ENCODE measurements at regions not wholly inside any gene's neighbourhood (a gene's known extent, or its start where the extent isn't known, plus 50 kb on each side); places are given as distances from the start of the nearest gene placed in this dataset.

DNA sequence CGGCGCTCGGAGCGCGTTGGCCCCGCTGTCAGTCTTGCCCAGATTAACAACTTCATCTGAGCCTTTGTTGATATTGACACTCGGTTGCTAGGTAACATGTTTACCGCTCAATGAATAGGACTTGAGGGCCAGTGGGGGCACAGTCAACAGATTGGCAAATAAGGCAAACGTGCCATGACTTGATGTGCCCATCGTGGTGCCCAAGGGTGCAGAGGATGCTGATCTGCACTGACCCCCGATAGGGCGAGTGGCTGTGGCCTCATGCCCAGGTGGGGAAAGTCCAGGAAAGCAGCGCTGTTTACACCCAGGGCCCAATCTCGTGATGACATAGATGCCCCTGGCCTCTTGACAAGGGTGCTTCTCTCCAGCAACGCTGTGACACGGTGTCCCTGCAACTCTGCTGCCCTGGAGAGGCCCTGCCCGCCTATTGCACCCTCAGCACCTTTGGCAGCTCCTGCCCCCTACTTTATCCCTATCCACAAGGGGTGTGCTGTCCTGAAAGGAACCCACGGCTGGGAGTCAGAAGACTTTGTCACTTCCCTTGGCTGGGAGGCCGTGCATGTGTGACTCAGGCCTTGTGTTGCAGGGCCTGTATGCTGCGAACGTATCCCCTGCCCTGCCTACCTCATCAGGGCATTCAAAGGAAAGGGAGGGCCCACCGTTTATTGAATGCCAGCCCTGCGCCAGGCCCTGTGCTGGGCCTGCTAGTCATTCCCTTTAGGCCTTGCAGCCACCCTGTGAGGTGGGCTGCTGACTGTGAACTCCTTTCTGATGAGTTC lies 158.0 kb downstream of the INHBB start:
- TF ChIP-seq, protein P1, sequence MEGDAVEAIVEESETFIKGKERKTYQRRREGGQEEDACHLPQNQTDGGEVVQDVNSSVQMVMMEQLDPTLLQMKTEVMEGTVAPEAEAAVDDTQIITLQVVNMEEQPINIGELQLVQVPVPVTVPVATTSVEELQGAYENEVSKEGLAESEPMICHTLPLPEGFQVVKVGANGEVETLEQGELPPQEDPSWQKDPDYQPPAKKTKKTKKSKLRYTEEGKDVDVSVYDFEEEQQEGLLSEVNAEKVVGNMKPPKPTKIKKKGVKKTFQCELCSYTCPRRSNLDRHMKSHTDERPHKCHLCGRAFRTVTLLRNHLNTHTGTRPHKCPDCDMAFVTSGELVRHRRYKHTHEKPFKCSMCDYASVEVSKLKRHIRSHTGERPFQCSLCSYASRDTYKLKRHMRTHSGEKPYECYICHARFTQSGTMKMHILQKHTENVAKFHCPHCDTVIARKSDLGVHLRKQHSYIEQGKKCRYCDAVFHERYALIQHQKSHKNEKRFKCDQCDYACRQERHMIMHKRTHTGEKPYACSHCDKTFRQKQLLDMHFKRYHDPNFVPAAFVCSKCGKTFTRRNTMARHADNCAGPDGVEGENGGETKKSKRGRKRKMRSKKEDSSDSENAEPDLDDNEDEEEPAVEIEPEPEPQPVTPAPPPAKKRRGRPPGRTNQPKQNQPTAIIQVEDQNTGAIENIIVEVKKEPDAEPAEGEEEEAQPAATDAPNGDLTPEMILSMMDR (IDR thresholded peaks at IDR 0.05; ENCODE audit: low read depth, low read length, missing control alignments), result no peak
- H3K4me3 ChIP-seq (replicated peaks; ENCODE audit: low read depth, low read length), result no peak overlapping the region
- no peak for DNase-seq (ENCODE audit: extremely low read depth, low read depth)

DNA sequence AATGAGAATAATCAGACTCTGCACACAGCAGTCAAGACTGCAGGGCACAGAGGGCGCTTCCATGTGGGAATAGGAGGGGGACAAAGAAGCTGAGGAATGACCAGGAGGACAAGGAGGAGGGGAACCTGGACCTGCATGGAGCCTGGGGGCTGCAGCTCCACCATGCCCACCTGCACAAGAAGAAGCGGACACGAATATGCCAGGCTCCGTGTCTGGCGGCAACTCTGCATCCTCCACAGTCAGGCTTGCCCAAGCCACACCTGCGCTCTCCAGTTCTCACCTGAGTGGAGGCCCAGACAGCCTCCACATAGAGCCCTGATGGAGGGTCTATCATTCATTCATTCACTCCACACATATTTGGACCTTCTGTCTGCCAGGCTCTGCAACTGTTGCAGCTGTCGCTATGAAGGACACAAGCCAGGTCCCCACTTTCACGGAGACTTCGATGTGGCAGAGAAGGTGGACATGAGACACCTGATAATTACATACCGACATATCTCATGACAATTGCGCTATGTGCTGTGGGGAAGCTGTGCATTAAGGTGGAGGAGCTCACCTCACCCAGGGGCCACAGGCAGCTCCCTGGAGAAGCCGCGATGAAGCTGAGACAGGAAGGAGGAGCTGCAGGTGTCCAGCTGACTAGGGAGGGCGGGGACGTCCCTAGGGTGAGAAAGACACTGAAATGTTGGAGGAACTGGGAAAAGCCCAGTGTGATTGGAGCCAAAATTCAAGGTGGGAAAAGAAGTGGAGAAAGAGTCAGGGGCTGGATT lies 159.2 kb downstream of the INHBB start:
- no peak for DNase-seq (ENCODE audit: extremely low read depth, low read depth)
- TF ChIP-seq, protein P1 (IDR thresholded peaks at IDR 0.05; ENCODE audit: low read depth, low read length, missing control alignments), result no peak
- no peak overlapping the region for H3K4me3 ChIP-seq (replicated peaks; ENCODE audit: low read depth, low read length)

DNA sequence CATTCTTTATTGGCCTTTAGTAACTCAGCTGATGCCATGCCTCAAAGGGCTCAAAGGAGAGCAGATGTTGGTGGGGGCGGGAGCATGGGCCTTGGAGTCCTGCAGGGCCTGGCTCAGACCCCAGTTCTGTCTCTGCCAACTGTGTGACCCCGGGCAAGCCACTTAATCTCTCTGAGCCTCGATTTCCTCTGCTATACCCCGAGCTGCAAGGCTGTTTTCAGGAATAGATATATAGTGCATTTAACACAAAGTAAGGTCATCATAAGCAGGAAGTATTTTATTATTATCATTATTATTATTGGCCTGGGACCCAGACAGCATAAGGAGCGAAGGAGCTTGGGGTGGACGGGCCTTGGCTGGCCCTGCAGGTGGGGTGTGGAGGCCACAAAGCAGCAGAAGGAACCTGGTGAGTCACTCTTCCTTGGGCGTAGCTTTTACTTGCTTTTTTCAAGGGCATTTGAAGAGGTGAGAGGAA lies 162.7 kb downstream of the INHBB start:
- TF ChIP-seq, protein P1 (IDR thresholded peaks at IDR 0.05; ENCODE audit: low read depth, low read length, missing control alignments), result no peak

DNA sequence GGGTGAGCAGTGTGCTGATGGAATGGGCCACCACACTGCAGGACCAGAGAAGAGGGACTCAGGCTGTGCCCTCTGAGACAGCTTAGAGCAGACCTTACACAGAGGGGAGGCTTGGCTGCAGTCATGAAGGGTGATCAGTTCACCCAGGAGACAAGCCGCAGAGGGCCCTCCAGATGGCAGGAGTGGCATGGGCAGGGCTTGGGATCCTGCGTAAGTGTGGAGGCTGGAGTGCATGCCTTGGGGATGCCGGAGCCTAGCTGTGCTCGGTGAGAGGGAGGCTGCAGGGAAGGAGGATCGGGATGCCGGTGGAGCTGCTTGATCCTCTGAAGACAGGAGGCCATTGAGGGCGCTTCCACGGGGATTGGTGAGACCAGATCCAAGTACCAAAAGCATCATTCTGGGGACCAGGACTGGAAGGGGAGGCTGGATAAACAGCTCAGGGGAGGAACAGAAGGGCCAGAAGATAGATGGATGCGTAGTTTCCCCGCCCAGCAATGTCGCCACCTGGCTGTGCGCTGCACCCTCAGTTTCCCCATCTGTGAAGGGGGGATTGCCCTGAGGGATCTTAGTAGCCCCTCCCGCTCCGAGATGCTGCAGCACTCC lies 163.4 kb downstream of the INHBB start:
- TF ChIP-seq, protein P1 (IDR thresholded peaks at IDR 0.05; ENCODE audit: low read depth, low read length, missing control alignments), result no peak
- H3K4me3 ChIP-seq (replicated peaks; ENCODE audit: low read depth, low read length), result no peak overlapping the region
- DNase-seq (ENCODE audit: extremely low read depth, low read depth), result no peak

More for the DNA sequence above, 162.7 kb downstream of the INHBB start:
- no peak overlapping the region for H3K4me3 ChIP-seq (replicated peaks; ENCODE audit: low read depth, low read length)
- no peak for DNase-seq (ENCODE audit: extremely low read depth, low read depth)

DNA sequence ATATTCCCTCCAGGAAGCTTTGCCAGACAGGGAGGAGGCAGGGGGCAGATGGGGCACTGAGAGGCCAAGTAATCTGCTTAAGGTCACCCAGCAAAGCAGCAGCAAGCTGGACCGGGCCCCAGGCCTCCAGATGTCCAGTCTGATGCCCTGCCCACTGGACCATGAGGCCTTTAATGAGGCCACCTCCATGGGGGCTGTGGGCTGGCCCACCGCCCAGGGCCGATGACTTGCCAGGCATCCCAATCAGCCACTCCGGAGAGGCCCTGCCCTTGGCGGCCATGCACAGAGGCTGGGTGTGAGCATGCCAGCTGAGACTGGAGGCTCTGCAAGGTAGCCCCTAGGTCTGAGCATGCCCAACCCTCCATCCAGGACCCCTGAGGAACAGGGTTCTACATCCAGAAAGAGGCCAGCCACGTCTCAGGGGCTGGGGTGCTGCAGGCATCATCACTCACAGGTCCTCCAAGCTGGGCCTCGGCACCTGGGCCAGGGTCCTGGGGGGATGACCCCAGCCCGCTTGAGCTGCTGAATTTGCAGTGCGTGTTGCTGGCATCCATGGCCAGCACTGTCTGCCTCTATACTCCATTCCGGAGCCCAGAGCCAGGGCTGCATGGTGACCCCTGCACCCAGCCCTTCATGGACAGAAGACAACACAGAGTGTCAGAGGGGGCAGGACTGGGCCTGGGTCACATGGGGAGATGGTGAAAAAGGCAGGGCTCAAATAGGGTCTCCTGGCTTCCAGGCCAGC lies 164.2 kb downstream of the INHBB start:
- no peak for DNase-seq (ENCODE audit: extremely low read depth, low read depth)
- TF ChIP-seq, protein P1 (IDR thresholded peaks at IDR 0.05; ENCODE audit: low read depth, low read length, missing control alignments), result no peak
- no peak overlapping the region for H3K4me3 ChIP-seq (replicated peaks; ENCODE audit: low read depth, low read length)

DNA sequence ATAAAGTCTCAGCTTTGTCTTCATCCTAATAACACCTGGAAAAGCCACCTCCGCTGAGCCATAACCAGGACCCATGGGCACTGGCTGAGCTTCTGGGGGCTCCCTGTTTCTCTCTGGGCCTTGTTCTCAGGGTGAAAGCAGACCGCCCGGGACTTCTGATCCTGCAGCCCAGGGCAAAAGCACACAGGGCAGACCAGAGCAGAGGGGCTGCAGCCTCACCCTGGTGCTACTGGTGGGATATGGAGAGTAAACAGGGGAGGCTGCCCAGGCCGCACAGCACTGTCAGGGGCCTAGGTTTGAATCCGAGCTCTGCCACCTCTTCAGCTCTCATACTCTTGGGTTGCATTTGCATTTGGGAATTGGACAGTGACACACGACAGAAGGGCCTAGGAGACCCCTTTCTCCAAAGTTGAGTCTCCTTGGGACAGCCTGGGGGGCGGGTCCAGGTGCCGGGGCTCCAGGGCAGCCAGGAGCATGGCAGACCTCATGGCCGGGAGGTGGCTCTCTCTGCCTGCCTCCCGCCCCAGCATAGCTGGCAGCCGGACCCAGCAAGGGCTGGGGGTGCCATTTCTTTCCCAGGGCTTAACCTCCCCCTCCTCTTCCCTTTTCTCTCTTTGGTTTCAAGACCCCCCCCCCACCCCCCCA lies 164.9 kb downstream of the INHBB start:
- DNase-seq (ENCODE audit: extremely low read depth, low read depth), result no peak
- TF ChIP-seq, protein P1 (IDR thresholded peaks at IDR 0.05; ENCODE audit: low read depth, low read length, missing control alignments), result no peak
- H3K4me3 ChIP-seq (replicated peaks; ENCODE audit: low read depth, low read length), result no peak overlapping the region

Data from HFF-Myc (cell line).